ENCODE measurements at regions not wholly inside any gene's neighbourhood (a gene's known extent, or its start where the extent isn't known, plus 50 kb on each side); places are given as distances from the start of the nearest gene placed in this dataset.

GRCh38 chr6:30832864-30833263 is 51.5 kb upstream of the DDR1 start:
- TF ChIP-seq, protein P1, sequence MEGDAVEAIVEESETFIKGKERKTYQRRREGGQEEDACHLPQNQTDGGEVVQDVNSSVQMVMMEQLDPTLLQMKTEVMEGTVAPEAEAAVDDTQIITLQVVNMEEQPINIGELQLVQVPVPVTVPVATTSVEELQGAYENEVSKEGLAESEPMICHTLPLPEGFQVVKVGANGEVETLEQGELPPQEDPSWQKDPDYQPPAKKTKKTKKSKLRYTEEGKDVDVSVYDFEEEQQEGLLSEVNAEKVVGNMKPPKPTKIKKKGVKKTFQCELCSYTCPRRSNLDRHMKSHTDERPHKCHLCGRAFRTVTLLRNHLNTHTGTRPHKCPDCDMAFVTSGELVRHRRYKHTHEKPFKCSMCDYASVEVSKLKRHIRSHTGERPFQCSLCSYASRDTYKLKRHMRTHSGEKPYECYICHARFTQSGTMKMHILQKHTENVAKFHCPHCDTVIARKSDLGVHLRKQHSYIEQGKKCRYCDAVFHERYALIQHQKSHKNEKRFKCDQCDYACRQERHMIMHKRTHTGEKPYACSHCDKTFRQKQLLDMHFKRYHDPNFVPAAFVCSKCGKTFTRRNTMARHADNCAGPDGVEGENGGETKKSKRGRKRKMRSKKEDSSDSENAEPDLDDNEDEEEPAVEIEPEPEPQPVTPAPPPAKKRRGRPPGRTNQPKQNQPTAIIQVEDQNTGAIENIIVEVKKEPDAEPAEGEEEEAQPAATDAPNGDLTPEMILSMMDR (IDR thresholded peaks at IDR 0.05; ENCODE audit: insufficient read depth, low read length) = no peak
- no peak for TF ChIP-seq GABPA (IDR thresholded peaks at IDR 0.05; ENCODE audit: low read depth)
- TF ChIP-seq, protein P2, sequence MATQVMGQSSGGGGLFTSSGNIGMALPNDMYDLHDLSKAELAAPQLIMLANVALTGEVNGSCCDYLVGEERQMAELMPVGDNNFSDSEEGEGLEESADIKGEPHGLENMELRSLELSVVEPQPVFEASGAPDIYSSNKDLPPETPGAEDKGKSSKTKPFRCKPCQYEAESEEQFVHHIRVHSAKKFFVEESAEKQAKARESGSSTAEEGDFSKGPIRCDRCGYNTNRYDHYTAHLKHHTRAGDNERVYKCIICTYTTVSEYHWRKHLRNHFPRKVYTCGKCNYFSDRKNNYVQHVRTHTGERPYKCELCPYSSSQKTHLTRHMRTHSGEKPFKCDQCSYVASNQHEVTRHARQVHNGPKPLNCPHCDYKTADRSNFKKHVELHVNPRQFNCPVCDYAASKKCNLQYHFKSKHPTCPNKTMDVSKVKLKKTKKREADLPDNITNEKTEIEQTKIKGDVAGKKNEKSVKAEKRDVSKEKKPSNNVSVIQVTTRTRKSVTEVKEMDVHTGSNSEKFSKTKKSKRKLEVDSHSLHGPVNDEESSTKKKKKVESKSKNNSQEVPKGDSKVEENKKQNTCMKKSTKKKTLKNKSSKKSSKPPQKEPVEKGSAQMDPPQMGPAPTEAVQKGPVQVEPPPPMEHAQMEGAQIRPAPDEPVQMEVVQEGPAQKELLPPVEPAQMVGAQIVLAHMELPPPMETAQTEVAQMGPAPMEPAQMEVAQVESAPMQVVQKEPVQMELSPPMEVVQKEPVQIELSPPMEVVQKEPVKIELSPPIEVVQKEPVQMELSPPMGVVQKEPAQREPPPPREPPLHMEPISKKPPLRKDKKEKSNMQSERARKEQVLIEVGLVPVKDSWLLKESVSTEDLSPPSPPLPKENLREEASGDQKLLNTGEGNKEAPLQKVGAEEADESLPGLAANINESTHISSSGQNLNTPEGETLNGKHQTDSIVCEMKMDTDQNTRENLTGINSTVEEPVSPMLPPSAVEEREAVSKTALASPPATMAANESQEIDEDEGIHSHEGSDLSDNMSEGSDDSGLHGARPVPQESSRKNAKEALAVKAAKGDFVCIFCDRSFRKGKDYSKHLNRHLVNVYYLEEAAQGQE (IDR thresholded peaks at IDR 0.05; ENCODE audit: insufficient replicate concordance, low read depth) = no peak
